ENCODE measurements at regions not wholly inside any gene's neighbourhood (a gene's known extent, or its start where the extent isn't known, plus 50 kb on each side); places are given as distances from the start of the nearest gene placed in this dataset.

- TF ChIP-seq EZH2 (IDR thresholded peaks at IDR 0.05; ENCODE audit: borderline replicate concordance, low read depth, low read length, poor library complexity, severe bottlenecking) = no peak
- TF ChIP-seq, protein P1, sequence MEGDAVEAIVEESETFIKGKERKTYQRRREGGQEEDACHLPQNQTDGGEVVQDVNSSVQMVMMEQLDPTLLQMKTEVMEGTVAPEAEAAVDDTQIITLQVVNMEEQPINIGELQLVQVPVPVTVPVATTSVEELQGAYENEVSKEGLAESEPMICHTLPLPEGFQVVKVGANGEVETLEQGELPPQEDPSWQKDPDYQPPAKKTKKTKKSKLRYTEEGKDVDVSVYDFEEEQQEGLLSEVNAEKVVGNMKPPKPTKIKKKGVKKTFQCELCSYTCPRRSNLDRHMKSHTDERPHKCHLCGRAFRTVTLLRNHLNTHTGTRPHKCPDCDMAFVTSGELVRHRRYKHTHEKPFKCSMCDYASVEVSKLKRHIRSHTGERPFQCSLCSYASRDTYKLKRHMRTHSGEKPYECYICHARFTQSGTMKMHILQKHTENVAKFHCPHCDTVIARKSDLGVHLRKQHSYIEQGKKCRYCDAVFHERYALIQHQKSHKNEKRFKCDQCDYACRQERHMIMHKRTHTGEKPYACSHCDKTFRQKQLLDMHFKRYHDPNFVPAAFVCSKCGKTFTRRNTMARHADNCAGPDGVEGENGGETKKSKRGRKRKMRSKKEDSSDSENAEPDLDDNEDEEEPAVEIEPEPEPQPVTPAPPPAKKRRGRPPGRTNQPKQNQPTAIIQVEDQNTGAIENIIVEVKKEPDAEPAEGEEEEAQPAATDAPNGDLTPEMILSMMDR (conservative IDR thresholded peaks at IDR 0.05; ENCODE audit: low read depth, low read length) = no peak
These were observed 72.2 kb upstream of the WNT11 start for GRCh38 chr11:76278526-76278925.

Data from A673 (cell line).